Stomach (tissue), 4 donors: ENCODE measurements at regions not wholly inside any gene's neighbourhood (a gene's known extent, or its start where the extent isn't known, plus 50 kb on each side); places are given as distances from the start of the nearest gene placed in this dataset.

Experiments
- CTCF ChIP-seq, 7 experiments: fragments of 450-650 bp in 4 of 7; fragments of 200-600 bp in 3 of 7; sonication (generic) in 3 of 7; IDR thresholded peaks; one replicate each; pipeline ENCODE4 v1.5.1; 2016 to 2019; ENCODE audit warnings: antibody characterized with exemption in 7 of 7, control low read depth in 2 of 7, mild to moderate bottlenecking in 1 of 7
- POLR2A ChIP-seq, 4 donors: fragments of 450-650 bp; IDR thresholded peaks; one replicate each; pipeline ENCODE4 v1.6.1; 2016; ENCODE audit warnings: antibody characterized with exemption in 4 of 4, control low read depth in 2 of 4, mild to moderate bottlenecking in 1 of 4, moderate library complexity in 1 of 4
- POLR2AphosphoS5 ChIP-seq, 3 donors: sonication (generic); formaldehyde crosslinking; IDR thresholded peaks; one replicate each; pipeline ENCODE4 v1.6.1; 2016; ENCODE audit warnings: antibody characterized with exemption in 3 of 3

DNA sequence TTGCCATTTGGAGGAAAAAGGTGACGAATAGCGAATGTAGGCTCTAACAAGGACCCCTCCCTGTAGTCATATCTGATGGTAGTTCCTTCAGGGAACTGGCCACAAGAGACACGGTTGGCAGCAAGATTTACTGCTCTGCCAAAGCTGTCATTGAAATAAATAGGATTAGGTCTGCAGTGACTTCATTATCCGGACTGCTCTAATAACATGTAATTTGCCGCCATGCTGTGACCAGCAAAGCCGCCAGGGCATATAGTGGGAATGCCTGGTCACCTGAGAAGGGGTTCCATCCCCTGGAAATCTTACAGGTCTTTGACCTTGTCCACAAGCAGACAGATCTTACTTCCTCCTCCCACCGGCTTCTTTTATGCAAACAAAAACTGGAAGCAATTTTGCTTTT lies 59.4 kb upstream of the LAPTM4A start:
- no peak for TF ChIP-seq CTCF (IDR thresholded peaks at IDR 0.05)
- TF ChIP-seq POLR2A (IDR thresholded peaks at IDR 0.05), result no peak
- no peak for TF ChIP-seq POLR2AphosphoS5 (IDR thresholded peaks at IDR 0.05)
